ENCODE measurements at regions not wholly inside any gene's neighbourhood (a gene's known extent, or its start where the extent isn't known, plus 50 kb on each side); places are given as distances from the start of the nearest gene placed in this dataset.

DNA sequence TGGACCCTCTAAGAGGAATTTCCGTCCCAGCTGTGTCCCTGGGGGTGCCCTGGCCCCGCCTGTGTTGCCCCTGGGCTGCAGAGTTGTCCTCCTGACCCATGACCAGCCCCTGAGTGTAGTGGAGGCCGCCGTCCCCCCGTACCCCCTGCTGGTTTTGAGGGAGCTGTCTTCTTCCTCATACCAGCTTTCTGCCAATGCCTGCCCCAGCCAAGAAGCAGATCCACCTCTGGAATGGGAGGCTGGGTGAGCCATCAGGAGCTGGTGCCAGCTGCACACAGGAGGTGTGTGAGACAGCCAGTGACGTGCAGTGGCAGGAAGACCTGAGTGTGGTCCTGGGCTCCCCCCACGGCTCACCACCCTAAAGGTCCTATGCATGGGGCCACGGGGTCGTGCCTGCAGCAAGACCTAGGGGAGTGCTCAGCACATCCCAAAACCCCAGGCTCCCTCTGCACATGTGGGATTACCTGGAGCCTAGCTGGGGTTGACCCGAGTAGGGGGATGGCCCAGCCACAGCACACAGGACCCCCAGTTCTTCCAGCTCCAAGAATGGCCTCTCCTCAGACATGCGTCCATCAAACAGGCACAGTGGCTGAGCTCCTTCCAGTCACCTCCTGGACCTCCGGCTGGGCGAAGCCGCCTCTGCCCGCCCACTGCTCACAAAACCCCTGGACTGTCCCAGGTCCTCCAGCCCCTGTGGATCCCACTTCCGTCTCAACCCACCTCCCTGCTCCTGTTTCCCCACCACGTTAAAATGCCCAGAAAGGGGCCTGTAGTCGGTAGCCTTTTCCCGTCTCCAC lies 647.6 kb downstream of the BRD1 start:
- DNase-seq, result no peak

GRCh38 chr22:49179175-49179574 lies 648.5 kb downstream of the BRD1 start:
- DNase-seq, result no peak

DNA sequence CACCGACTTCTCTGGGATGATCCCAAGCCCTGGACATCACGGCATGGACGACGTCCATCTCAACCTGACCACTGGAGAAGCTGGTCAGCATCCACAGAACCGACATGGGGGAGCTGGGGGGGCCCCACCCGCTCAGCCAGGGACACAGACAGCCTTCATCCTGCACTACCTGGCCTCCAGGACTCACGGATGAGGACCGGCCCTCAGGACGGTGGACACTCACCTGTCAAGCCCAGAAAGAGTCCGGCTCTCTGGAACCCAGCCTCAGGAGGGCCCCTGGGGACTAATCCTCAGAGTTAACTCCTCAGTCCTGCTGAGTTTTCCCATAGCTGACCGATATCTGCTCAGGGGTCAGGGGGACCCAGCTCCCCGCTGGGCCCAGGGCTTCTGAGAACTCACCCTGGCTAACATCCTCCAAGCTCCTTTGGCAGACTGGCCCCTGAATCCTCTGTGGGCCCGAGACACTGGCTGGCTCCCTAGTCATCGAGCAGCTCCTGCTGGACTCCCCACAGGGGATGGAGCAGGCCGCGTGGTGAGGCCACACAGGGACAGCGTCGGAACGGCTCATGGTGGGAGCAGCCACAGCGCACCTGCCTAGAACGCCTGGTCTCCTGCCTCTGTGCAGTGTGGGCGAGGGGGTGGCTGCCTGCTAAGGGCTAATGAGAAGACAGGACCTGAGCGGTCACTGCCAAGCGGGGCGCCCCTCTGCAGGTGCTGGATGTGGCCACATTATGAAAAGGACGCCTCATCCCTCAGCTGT lies 649.2 kb downstream of the BRD1 start:
- no peak for DNase-seq

DNA sequence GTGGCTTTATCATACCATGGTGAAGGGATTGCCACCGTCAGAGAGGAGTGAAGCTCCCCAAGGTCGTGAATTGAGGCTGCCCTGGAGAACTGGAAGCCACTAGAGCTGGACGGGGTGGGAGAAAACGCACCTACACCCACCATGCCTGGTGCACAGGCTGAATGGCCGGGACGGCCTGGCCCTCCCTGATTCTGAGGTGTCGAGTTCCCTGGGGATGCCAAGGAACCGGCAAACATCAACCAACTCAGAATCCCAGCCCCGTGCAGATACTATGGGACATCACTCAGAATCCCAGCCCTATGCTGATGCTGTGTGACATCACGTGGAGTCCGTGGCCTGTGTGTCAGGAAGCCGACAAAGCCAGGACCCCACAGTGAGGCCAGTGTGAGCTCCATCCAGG lies 650.0 kb downstream of the BRD1 start:
- DNase-seq, result no peak

- no peak for DNase-seq
Observed at GRCh38 chr22:49176956-49177355, 650.7 kb downstream of the BRD1 start.

DNA sequence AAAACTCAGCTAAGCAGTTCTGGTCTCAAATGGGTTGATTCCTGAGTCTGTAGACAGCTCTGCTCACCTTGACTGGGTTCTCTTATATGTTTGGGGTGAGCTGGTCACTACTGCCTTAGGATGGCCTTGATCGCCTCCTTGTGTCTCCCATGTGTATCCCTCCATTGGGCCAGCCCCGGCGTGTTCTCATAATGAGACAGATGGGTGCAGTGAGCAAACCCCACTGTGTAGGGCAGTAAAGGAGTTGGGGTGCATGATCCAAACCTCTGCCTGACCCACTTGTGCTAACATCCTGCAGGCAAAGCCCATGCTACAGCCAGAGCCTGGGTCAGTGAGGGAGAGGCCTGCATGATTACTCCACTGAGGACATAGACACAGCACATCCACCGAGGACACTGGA lies 657.6 kb downstream of the BRD1 start:
- no peak for DNase-seq

DNA sequence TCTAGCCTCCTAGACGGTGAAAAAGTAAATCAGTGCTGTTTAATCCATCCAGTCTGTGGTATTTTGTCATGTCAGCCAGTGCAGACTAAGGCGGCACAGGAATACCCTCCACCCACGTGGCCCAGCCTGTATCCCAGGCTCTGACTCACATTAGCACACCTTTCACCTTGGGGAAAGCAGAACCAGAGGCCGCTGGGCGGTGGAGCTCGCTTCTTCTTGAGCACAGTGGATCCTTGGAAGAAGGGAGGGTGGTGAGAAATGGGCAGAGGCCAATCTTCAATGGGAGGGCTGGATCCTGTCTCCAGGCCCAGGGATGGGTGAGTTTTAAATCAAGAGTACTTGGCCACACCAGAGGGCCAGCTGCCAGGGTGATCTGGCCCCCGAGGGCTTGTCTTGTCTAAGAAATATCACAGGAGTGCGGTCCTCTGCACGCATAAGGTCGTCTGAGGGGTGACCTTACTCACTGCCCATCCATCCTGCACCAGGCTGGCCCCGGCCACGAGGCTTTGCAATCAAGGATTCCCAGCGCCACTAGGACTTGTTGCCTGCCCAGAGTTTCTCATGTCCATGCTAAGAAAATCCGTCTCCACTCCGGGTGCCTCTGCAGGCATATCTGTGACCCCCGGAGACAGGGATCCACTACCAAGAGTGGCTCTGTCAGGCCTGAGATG lies 658.5 kb downstream of the BRD1 start:
- no peak for DNase-seq

GRCh38 chr22:49168219-49168813 lies 659.4 kb downstream of the BRD1 start:
- no peak for DNase-seq

- DNase-seq, result no peak
Observed at GRCh38 chr22:49166746-49167145, 660.9 kb downstream of the BRD1 start.

- DNase-seq, result no peak
Observed at GRCh38 chr22:49166211-49166610, 661.5 kb downstream of the BRD1 start.

GRCh38 chr22:49164773-49165320 lies 662.8 kb downstream of the BRD1 start:
- DNase-seq, result no peak

DNA sequence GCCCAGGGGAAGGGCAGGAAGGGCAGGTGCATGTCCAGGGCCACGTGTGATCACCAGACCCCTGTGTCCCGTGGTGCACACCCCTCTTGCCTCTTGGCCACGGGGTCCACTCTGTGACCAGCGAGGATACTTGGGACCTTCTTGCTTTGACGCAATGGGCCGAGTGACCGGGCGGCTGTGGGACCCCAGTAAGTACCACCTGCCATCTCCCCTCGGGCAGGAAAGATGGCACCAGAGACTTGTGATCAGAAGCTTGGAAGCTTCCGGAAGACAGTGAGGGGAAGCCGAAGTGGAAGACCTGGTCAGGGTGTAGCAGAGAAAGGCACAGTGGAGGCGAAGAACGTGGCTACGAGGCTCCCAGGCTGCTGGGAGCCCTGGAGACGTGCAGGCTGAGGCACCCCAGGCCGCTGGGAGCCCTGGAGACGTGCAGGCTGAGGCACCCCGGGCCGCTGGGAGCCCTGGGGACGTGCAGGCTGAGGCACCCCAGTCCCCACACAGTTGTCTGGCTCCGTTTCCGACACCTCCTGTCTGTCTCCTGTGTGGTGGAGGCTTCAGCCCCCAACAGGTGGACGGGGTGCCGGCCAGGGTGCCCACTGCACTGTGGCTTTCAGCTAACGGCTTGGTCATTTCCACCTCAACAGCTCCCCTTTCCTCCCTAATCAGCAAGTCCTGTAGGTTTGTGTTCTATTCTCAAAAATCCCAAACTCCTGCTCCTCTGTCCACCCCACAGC lies 663.5 kb downstream of the BRD1 start:
- no peak for DNase-seq

GRCh38 chr22:49163258-49163959 lies 664.3 kb downstream of the BRD1 start:
- no peak for DNase-seq

DNA sequence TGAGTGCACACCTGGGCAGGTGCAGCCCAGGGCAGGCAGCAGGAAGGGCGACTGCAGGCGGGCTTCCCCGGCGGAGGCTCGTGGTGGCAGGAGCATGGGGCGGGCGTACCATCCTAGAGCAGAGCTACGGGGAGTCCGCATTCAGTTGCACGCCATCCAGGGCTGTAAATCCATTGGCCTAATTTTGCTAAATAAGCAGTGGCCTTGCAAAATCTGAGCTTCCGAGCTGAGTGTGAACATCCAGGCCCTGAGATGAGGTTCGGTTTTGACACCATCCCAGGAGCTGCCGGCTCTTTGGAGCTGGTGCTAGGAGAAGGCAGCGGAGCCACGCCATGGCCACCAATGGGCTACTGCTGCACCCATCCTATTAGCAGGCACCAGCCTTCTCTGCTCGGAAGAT lies 664.8 kb downstream of the BRD1 start:
- DNase-seq, result no peak

- DNase-seq, result no peak
Observed at GRCh38 chr22:49161002-49161850, 666.4 kb downstream of the BRD1 start.

GRCh38 chr22:49160261-49161001 lies 667.2 kb downstream of the BRD1 start:
- DNase-seq, result no peak

DNA sequence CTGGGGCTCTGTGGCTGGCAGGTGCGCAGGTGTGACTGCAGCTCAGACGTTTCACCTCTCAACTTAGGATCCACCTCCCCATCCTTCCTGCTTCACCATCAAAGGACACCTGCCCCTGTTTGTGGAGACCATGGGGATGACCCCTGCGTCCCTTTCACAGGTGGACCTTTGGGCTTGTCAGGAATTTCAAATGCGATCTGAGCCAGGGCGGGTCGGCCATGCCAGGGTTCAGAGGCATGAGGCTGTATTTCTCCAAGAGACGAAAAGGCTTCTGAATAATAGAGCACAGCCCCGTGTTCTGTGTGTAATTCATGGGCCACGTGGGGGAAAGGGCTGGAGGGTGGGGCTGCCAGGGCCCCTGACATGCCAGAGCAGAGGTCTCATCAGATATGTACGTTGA lies 668.0 kb downstream of the BRD1 start:
- no peak for DNase-seq

DNA sequence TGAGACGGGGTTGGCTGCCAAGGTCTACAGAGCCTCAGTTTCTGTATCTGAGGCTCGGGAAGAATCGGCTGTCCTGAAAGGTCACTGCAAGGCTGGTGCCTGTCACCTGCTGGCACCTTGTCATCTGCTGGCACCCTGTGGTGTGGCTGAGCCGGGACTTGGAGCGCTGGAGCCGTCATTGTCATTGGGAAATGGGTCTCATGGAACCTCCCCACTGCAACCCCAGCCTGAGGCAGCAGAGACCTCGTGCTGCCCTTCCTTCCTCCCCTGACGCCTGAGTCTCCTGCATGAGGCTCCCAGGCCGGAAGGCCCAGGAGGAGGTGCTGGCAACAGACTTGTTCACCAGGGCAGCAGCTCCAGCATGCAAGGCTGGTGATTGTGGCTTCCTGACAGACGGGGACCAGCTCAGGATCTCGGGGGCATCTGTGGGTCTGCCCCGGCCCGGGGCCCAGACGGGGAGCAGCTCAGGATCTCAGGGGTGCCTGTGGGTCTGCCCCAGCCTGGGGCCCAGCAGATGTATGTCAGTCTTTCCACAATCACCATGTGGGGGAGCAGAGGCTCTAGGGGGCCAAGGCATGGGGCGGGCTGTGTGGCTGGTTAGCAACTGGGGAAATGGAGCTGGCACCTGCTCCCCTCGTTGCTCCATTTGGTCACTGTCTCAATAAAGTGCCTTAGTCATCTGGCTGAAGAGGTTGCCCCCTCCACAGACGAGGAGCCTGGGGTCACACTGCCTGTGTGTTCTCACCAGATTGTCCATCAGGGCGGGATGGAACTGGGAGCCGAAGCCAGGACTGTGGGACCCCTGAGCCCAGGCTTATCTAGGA lies 668.7 kb downstream of the BRD1 start:
- DNase-seq, result no peak

Measured in EL (cell line).